ENCODE measurements at regions not wholly inside any gene's neighbourhood (a gene's known extent, or its start where the extent isn't known, plus 50 kb on each side); places are given as distances from the start of the nearest gene placed in this dataset.

DNA sequence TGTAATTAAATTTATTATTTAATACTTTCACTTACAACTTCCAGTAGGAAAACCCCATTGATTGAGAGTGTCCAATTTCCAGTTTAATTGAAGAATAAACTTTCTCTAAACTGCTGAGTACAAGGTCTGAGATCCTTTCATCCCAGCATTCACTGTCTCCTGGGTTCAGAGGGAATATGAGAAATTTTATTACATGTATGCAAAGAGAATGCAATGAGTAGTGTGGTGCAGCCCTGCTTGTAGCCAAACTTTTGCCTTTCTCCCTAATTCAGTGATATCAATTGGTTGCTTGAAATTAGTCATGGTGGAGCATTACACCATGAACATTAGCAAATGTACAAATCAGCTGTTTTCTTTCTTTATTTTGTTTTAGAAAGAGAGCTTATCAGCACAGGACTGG, 780.6 kb upstream of the MDGA2 start:
- no peak for TF ChIP-seq CTCF (IDR thresholded peaks at IDR 0.05; ENCODE audit: partially characterized antibody, unreplicated experiment)
- H3K27me3 Mint-ChIP-seq (ENCODE audit: unreplicated experiment) = no peaks in the 10 kb centered on the region
- no peaks in the 10 kb centered on the region for H3K4me1 Mint-ChIP-seq (ENCODE audit: low read depth, unreplicated experiment)
- H3K36me3 Mint-ChIP-seq (ENCODE audit: unreplicated experiment) = no peaks in the 10 kb centered on the region
- no peaks in the 10 kb centered on the region for H3K9me3 Mint-ChIP-seq (ENCODE audit: unreplicated experiment)
- no peak overlapping the region for H3K4me3 Mint-ChIP-seq (ENCODE audit: unreplicated experiment)
- no peak for DNase-seq
- no peak overlapping the region for H3K27ac Mint-ChIP-seq (ENCODE audit: unreplicated experiment)

DNA sequence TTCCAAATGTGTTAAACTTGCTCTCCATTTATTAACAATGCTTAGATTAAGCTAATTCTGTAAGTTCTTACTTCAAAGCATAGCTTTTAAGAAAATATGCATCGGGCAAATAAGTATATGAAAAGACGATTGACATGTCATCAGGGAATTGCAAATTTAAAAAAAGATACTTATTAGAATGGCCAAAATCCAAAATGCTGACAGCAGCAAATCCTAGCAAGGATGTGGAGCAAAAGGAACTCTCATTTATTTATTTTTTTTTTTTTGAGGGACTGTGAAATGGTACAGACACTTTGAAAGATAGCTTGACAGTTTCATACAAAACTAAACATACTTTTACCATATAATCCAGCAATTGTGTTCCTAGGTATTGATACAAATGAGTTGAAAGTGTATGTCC, 779.5 kb upstream of the MDGA2 start:
- Mint-ChIP-seq H3K27me3 (ENCODE audit: unreplicated experiment) (no peaks in the 10 kb centered on the region), H3K27ac (ENCODE audit: unreplicated experiment) (no peak overlapping the region), H3K36me3 (ENCODE audit: unreplicated experiment) (no peaks in the 10 kb centered on the region), H3K4me1 (ENCODE audit: low read depth, unreplicated experiment) (no peaks in the 10 kb centered on the region), H3K4me3 (ENCODE audit: unreplicated experiment) (no peak overlapping the region), H3K9me3 (ENCODE audit: unreplicated experiment) (no peaks in the 10 kb centered on the region)
- TF ChIP-seq CTCF (IDR thresholded peaks at IDR 0.05; ENCODE audit: partially characterized antibody, unreplicated experiment) = no peak
- no peak for DNase-seq

DNA sequence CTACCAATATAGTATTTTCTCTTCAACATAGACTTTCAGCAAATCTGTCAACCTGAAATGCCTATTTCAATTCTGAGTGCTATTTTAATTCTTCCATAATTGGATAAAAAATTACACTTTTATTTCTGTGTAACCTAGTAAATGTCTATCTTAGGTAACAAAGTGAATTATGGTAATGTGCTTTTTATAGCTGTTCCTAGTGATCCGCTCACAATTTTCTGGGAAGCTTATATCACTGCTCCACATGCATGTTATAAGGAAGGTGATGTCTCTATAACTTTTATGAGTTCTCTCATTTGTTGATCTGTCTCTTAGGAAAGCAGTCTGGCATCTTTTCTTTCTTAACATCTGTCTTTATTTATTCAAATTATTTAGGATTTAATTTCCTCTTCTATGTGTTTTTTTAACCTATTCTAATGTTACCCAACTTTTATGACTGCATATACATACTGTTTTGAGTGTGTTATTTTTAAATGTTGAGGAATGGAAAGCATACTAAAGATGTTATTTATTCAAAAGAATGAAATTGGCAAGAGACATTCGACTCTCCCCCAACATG, 777.1 kb upstream of the MDGA2 start:
- Mint-ChIP-seq H3K27ac (ENCODE audit: unreplicated experiment) (no peak overlapping the region), H3K9me3 (ENCODE audit: unreplicated experiment) (no peaks in the 10 kb centered on the region), H3K27me3 (ENCODE audit: unreplicated experiment) (peaks cover 3% of the 10 kb centered on the region), H3K36me3 (ENCODE audit: unreplicated experiment) (no peaks in the 10 kb centered on the region), H3K4me1 (ENCODE audit: low read depth, unreplicated experiment) (no peaks in the 10 kb centered on the region), H3K4me3 (ENCODE audit: unreplicated experiment) (no peak overlapping the region)
- TF ChIP-seq CTCF (IDR thresholded peaks at IDR 0.05; ENCODE audit: partially characterized antibody, unreplicated experiment) = no peak
- no peak for DNase-seq

- peaks cover 1% of the 10 kb centered on the region for H3K27me3 Mint-ChIP-seq (ENCODE audit: unreplicated experiment)
- no peak for DNase-seq
- H3K27ac Mint-ChIP-seq (ENCODE audit: unreplicated experiment) = no peak overlapping the region
- no peaks in the 10 kb centered on the region for H3K4me1 Mint-ChIP-seq (ENCODE audit: low read depth, unreplicated experiment)
- no peak for TF ChIP-seq CTCF (IDR thresholded peaks at IDR 0.05; ENCODE audit: partially characterized antibody, unreplicated experiment)
- H3K4me3 Mint-ChIP-seq (ENCODE audit: unreplicated experiment) = no peak overlapping the region
- no peaks in the 10 kb centered on the region for H3K36me3 Mint-ChIP-seq (ENCODE audit: unreplicated experiment)
- H3K9me3 Mint-ChIP-seq (ENCODE audit: unreplicated experiment) = no peaks in the 10 kb centered on the region
These were observed 759.8 kb upstream of the MDGA2 start for GRCh38 chr14:48435221-48435620.

- Mint-ChIP-seq H3K36me3 (ENCODE audit: unreplicated experiment) (no peaks in the 10 kb centered on the region), H3K4me1 (ENCODE audit: low read depth, unreplicated experiment) (no peaks in the 10 kb centered on the region), H3K27me3 (ENCODE audit: unreplicated experiment) (no peaks in the 10 kb centered on the region), H3K27ac (ENCODE audit: unreplicated experiment) (no peak overlapping the region), H3K9me3 (ENCODE audit: unreplicated experiment) (no peaks in the 10 kb centered on the region), H3K4me3 (ENCODE audit: unreplicated experiment) (no peak overlapping the region)
- DNase-seq = no peak
- TF ChIP-seq CTCF (IDR thresholded peaks at IDR 0.05; ENCODE audit: partially characterized antibody, unreplicated experiment) = no peak
These were observed 755.4 kb upstream of the MDGA2 start for GRCh38 chr14:48430805-48431204.

All from glutamatergic neuron (in vitro differentiated cells).